GM12878 (cell line): ENCODE measurements at regions not wholly inside any gene's neighbourhood (a gene's known extent, or its start where the extent isn't known, plus 50 kb on each side); places are given as distances from the start of the nearest gene placed in this dataset.

Experiments
- ATAC-seq: fragments of 200-7000 bp; cut with Tn5 transposase; 3 replicates; pipeline ENCODE4 v1.9.1; 2020; ENCODE audit warnings: mild to moderate bottlenecking, moderate library complexity
- BruUV-seq: library from RNA; stranded (reverse); fragments of 400-500 nt; replicated peaks from 2 replicates; lab custom pipeline; 2021; lab: Mats Ljungman, UMichigan
- CTCF ChIA-PET: fragments of 300-600 bp; sonication (Branson Sonifier 250); formaldehyde crosslinking; extraction: SDS; loops from one replicate; lab custom pipeline; 2021; ENCODE audit warnings: inconsistent platforms; lab: Yijun Ruan, JAX
- POLR2A ChIA-PET: fragments of 350-600 bp; formaldehyde crosslinking; extraction: SDS; loops from one replicate; lab custom pipeline; 2021; ENCODE audit warnings: inconsistent platforms; lab: Charles Lee
- RAD21 ChIA-PET: fragments of 300-600 bp; sonication (Branson Sonifier 250); formaldehyde crosslinking; loops from one replicate; lab custom pipeline; 2023; ENCODE audit warnings: antibody characterized with exemption; ENCODE audit not compliant: unreplicated experiment; lab: Charles Lee
- SMC1A ChIA-PET: fragments of 300-600 bp; sonication (Branson Sonifier 250); formaldehyde crosslinking; loops from one replicate; lab custom pipeline; 2023; ENCODE audit not compliant: unreplicated experiment, uncharacterized antibody; lab: Charles Lee
- DNase-seq: peaks from one replicate; pipeline ENCODE4 v3.0.0-alpha.2; 2011; ENCODE audit warnings: low read depth, low spot score
- FAIRE-seq: peaks from 3 replicates; lab custom pipeline; 2011; peaks lifted over from hg19 to GRCh38; lab: Jason Lieb, UNC
- H2AFZ ChIP-seq: 2 replicates; pipeline ENCODE4 v1.6.0; 2011; ENCODE audit warnings: low read depth, low read length, control low read depth; ENCODE audit not compliant: control insufficient read depth
- H3K27ac ChIP-seq: 2 replicates; pipeline ENCODE4 v1.5.1; 2011; ENCODE audit warnings: control low read depth; ENCODE audit not compliant: control insufficient read depth, insufficient read depth
- H3K27me3 ChIP-seq, 2 experiments: replicated peaks in 1 of 2; 2 replicates each; pipeline versions ENCODE4 v1.6.0 to v1.6.1; 2011; ENCODE audit warnings: low read length in 1 of 2; ENCODE audit not compliant: control insufficient read depth in 2 of 2, insufficient read depth in 2 of 2
- H3K36me3 ChIP-seq, 2 experiments: 2 replicates each; pipeline ENCODE4 v1.5.1; 2011; ENCODE audit warnings: low read length in 1 of 2; ENCODE audit not compliant: control insufficient read depth in 2 of 2, insufficient read depth in 2 of 2
- H3K4me1 ChIP-seq: 2 replicates; pipeline ENCODE4 v1.6.1; 2011; ENCODE audit warnings: mild to moderate bottlenecking, low read length, moderate library complexity, mixed read lengths; ENCODE audit not compliant: control insufficient read depth, insufficient read depth
- H3K4me2 ChIP-seq: 2 replicates; pipeline ENCODE4 v1.6.0; 2011; ENCODE audit warnings: control low read depth; ENCODE audit not compliant: control insufficient read depth, insufficient read depth
- H3K4me3 ChIP-seq: fragments of 200-600 bp; sonication (generic); 2 replicates; pipeline ENCODE4 v1.5.1; 2016
- H3K79me2 ChIP-seq: 2 replicates; pipeline ENCODE4 v1.6.0; 2011; ENCODE audit warnings: low read length; ENCODE audit not compliant: control insufficient read depth, insufficient read depth
- H3K9ac ChIP-seq: 2 replicates; pipeline ENCODE4 v1.8.0; 2011; ENCODE audit warnings: low read length, control low read depth, mixed read lengths; ENCODE audit not compliant: control insufficient read depth, insufficient read depth
- H3K9me3 ChIP-seq: replicated peaks from 3 replicates; pipeline ENCODE4 v1.5.1; 2011; ENCODE audit warnings: mild to moderate bottlenecking, low read length; ENCODE audit not compliant: control insufficient read depth, insufficient read depth
- H4K20me1 ChIP-seq: 2 replicates; pipeline ENCODE4 v1.6.0; 2011; ENCODE audit not compliant: control insufficient read depth, insufficient read depth
- ATF7 ChIP-seq: fragments of 450-650 bp; IDR thresholded peaks from 2 replicates; pipeline ENCODE4 v1.6.1; 2016; ENCODE audit warnings: low read depth, mild to moderate bottlenecking
- CHD1 ChIP-seq: IDR thresholded peaks from 2 replicates; pipeline ENCODE4 v1.6.1; 2012; ENCODE audit warnings: low read depth, low read length, improper control_type of control experiment
- DPF2 ChIP-seq: fragments of 450-650 bp; IDR thresholded peaks from 2 replicates; pipeline ENCODE4 v1.6.1; 2017; ENCODE audit warnings: mild to moderate bottlenecking
- E4F1 ChIP-seq: fragments of 450-650 bp; IDR thresholded peaks from 2 replicates; pipeline ENCODE4 v1.6.1; 2018; ENCODE audit warnings: borderline replicate concordance, mild to moderate bottlenecking; ENCODE audit not compliant: partially characterized antibody
- IKZF1 ChIP-seq: fragments of 450-650 bp; conservative IDR thresholded peaks from 2 replicates; pipeline ENCODE4 v1.6.1; 2017; ENCODE audit warnings: antibody characterized with exemption, mild to moderate bottlenecking
- MEF2A ChIP-seq: IDR thresholded peaks from 2 replicates; pipeline ENCODE4 v1.6.1; 2011; ENCODE audit warnings: low read depth, mild to moderate bottlenecking, low read length, moderate library complexity; ENCODE audit not compliant: insufficient read depth
- MLLT1 ChIP-seq: fragments of 450-650 bp; IDR thresholded peaks from 2 replicates; pipeline ENCODE4 v1.6.1; 2016; ENCODE audit warnings: mild to moderate bottlenecking
- NR2C2 ChIP-seq: IDR thresholded peaks from 2 replicates; pipeline ENCODE4 v1.6.1; 2011; ENCODE audit warnings: borderline replicate concordance, low read depth; ENCODE audit not compliant: control insufficient read depth, insufficient read length
- RCOR1 ChIP-seq: conservative IDR thresholded peaks from 2 replicates; pipeline ENCODE4 v1.6.1; 2012; ENCODE audit warnings: low read depth, low read length, improper control_type of control experiment
- REST ChIP-seq: IDR thresholded peaks from 2 replicates; pipeline ENCODE4 v1.6.1; 2012; ENCODE audit warnings: mild to moderate bottlenecking, low read depth, low read length
- SIX5 ChIP-seq: IDR thresholded peaks from 2 replicates; pipeline ENCODE4 v1.6.1; 2011; ENCODE audit warnings: mild to moderate bottlenecking, low read depth, low read length, moderate library complexity; ENCODE audit not compliant: severe bottlenecking
- SMAD1 ChIP-seq: fragments of 450-650 bp; IDR thresholded peaks from 2 replicates; pipeline ENCODE4 v1.6.1; 2018; ENCODE audit warnings: mild to moderate bottlenecking, low read depth; ENCODE audit not compliant: partially characterized antibody
- USF1 ChIP-seq: IDR thresholded peaks from 2 replicates; pipeline ENCODE4 v1.6.1; 2011; ENCODE audit warnings: borderline replicate concordance, low read depth, mild to moderate bottlenecking, moderate library complexity, mixed read lengths, low read length; ENCODE audit not compliant: insufficient read depth; ENCODE audit errors: extremely low read length
- ZNF24 ChIP-seq: fragments of 450-650 bp; IDR thresholded peaks from 2 replicates; pipeline ENCODE4 v1.6.1; 2017; ENCODE audit warnings: antibody characterized with exemption, mild to moderate bottlenecking
- WGBS: methylation state at CpG from one replicate; pipeline ENCODE4 v1.1.6; 2016; ENCODE audit warnings: low lambda C conversion rate; ENCODE audit not compliant: insufficient replicate concordance, insufficient coverage; ENCODE audit errors: missing lambda C conversion rate; 5-methylcytosine and 5-hydroxymethylcytosine counted together
- in situ Hi-C: fragments of 300-500 bp; cut with MboI; formaldehyde crosslinking; loops from 9 replicates; pipeline ENCODE4 v1.14.3; 2018; ENCODE audit warnings: mixed read lengths
- intact Hi-C: fragments of 100-400 bp; cut with micrococcal nuclease; formaldehyde crosslinking; loops from one replicate; pipeline ENCODE4 v1.14.2; 2022; ENCODE audit not compliant: unreplicated experiment

- TF ChIP-seq E4F1, result no peak
- TF ChIP-seq MEF2A, result no peak
- no peak for TF ChIP-seq RCOR1
- TF ChIP-seq REST, result no peak
- TF ChIP-seq DPF2, result no peak
- no peak for TF ChIP-seq ZNF24
- TF ChIP-seq CHD1, result no peak
- TF ChIP-seq SMAD1, result no peak
- TF ChIP-seq ATF7, result no peak
- TF ChIP-seq MLLT1, result no peak
- TF ChIP-seq NR2C2, result no peak
- TF ChIP-seq IKZF1, result no peak
- no peak for TF ChIP-seq USF1
- TF ChIP-seq SIX5, result no peak
- H3K4me1 ChIP-seq, result peaks cover 26% of the 10 kb centered on the region
- CTCF ChIA-PET, result interaction anchor here (0.7 to 0.9 kb wide), 2 partner anchors 33 to 71 kb away, joined by 3 read pairs; no protein-coding TSS in a partner anchor
- peak overlapping the region; percentile 67; the same call in 1 of the 2 replicates for H3K4me2 ChIP-seq
- RAD21 ChIA-PET, result interaction anchor here (0.8 kb wide), 2 partner anchors 321 to 360 kb away, joined by 3 to 4 read pairs; no protein-coding TSS in a partner anchor
- BruUV-seq, result no TSS peak
- no peak for DNase-seq
- H3K27me3 ChIP-seq, result no peaks in the 10 kb centered on the region
- no peaks in the 10 kb centered on the region for H3K9me3 ChIP-seq
- FAIRE-seq, result no peak
- H3K36me3 ChIP-seq, result no peaks in the 10 kb centered on the region
- no peak overlapping the region for H2AFZ ChIP-seq
- POLR2A ChIA-PET, result interaction anchor here (1.1 to 1.2 kb wide), 2 partner anchors 16 to 36 kb away, joined by 3 to 4 read pairs; no protein-coding TSS in a partner anchor
- intact Hi-C loops, result no loop called here
- H3K9ac ChIP-seq, result no peak overlapping the region
- no peak overlapping the region for H3K4me3 ChIP-seq
- SMC1A ChIA-PET, result interaction anchor here (0.9 to 1.1 kb wide), 4 partner anchors 10 to 322 kb away, joined by 3 to 5 read pairs (median 4); no protein-coding TSS in a partner anchor
- H3K79me2 ChIP-seq, result no peaks in the 10 kb centered on the region
- in situ Hi-C loops, result no loop called here
- WGBS, result 100% methylated on average over 2 of the region's 2 CpGs
- H3K27ac ChIP-seq, result no peak overlapping the region
- no peak for ATAC-seq
- no peaks in the 10 kb centered on the region for H4K20me1 ChIP-seq
Observed at GRCh38 chr12:93059288-93059687, 130.2 kb upstream of the EEA1 start.
